ENCODE measurements at regions not wholly inside any gene's neighbourhood (a gene's known extent, or its start where the extent isn't known, plus 50 kb on each side); places are given as distances from the start of the nearest gene placed in this dataset.
"Not testable (repeated sequence)": the region's sequence is repeated elsewhere in the genome, so short reads cannot be mapped to it uniquely, and the experiment has no call there.

DNA sequence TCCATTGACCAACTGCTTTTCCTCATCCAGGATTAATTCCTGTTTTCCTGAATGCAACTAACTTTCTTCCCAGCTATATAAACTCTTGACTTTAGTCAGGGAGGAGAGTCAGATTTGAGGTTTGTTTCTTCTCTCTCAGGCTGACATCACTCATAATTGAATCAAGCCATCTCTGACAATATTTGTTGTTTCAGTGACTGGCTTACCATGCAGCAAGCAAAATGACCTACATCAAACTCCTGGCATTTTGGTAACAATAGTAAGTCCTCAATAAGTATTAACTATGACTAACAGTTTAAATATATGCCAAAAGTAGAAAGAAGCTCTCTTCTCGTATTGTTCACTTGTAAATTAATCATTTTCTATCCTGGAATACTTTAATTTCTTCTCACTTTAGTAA lies 625.7 kb upstream of the KCND2 start:
- DNase-seq: no peak

DNA sequence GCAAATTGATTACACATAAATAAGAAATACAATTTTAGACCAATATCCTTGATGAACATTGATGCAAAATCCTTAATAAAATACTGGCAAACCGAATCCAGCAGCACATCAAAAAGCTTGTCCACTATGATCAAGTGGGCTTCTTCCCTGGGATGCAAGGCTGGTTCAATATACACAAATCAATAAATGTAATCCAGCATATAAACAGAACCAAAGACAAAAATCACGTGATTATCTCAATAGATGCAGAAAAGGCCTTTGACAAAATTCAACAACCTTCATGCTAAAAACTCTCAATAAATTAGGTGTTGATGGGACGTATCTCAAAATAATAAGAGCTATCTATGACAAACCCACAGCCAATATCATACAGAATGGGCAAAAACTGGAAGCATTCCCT lies 624.2 kb upstream of the KCND2 start:
- DNase-seq: not testable (repeated sequence)

DNA sequence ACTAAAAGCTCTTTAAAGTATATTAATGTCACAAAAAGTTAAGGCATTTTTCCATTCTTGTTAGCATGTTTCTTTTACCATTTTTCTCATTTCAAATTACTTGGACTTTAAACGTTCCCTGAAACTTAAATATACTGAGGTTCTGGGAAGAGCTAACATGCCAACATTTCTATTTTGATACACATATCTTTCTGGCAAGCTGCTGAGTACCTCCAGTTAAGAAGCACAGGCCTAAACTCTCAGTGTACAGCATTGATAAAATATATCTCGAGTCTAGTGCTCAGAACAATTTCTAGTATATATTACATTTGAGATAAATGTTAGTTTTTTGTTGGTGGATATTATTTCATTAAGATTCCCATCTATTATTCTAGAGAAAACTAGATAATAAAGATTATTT lies 612.9 kb upstream of the KCND2 start:
- no peak for DNase-seq

DNA sequence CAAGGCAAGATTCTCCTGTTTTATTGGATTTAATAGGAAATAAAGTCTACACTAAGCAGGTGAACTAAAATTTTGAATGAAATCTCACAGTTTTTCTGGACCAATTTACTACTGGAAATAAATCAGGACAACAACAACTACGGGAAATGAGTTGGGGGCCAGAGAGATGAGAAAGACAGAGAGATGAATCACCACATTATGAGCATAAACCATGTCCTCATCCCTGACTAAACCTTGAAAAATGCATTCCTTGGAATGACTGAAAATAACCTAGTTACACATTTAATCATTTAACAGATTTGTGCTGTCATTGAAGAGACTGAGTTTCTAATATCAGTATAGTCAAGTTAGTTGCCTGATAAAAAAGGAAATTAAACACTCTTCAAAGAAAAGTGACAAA lies 608.4 kb upstream of the KCND2 start:
- no peak for DNase-seq

DNA sequence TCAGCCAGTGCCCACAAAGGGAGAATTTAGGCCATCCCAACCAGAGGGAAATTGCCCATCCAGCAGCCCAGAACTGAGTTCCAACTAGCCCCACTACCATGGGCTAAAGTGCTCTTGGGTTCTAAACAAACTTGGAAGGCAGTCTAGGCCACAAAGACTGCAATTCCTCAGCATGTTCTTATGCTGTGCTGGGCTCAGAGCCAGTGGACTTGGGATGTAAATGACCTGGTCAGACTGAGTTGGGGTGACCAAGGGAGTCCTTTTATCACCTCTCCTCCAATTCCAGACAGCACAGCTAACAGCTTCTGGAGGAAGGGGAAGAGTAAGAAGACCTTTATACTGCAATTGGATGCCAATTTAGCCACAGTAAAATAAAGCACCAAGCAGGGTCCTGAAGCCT lies 607.2 kb upstream of the KCND2 start:
- no peak for DNase-seq

DNA sequence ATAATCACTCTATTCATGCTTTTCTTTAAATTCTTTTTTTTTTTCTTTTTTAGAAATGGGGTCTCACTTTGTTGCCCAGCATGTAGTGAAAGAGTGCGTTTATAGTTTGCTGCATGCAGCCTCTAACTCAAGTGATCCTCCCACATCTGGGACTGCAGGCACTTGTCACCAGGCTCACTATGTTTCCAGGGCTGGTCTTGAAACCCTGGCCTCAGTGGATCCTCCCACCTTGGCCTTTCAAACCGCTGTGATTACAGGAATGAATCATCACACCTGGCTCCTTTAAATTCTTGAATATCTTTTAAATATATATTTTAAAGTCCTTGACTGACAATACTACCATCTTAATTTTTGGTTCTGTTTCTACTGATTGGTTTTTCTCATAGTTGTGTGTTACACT lies 591.6 kb upstream of the KCND2 start:
- no peak for DNase-seq

DNA sequence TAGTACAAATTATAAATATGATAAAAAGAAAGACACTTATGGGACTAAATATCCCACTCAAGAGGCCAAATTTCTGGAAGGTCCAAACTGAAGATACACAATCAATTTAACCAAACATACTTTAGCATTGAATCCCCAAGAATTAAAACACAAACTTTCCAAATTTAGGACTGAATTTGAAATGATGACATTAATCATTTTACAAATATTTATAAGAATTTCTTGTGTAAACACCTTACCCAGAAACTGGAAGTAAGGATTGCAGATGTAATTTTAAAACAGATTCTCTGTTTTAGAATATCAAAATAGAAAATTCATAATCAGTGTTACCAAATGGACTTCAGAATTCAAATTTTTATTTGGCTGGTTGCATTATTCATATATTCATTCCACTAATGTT lies 588.2 kb upstream of the KCND2 start:
- DNase-seq: no peak

DNA sequence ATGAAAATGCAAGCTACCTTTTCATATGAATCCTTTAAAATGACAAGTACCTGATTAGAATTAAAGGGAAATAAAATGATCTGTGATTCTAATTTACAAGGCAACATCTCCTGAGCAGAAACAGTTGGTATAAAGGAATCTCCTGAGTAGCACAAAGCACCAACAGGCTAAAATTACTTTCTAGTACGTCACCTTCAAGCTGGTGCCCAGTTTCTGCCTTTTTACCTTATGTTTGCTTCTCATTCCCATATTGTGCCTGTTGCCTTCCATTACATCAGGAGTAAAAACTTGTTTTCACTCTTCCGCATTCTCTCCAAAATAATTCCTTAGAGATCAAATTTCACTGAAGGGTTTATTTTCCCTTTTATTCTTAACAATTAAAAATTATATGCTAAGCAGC lies 587.1 kb upstream of the KCND2 start:
- DNase-seq: no peak

DNA sequence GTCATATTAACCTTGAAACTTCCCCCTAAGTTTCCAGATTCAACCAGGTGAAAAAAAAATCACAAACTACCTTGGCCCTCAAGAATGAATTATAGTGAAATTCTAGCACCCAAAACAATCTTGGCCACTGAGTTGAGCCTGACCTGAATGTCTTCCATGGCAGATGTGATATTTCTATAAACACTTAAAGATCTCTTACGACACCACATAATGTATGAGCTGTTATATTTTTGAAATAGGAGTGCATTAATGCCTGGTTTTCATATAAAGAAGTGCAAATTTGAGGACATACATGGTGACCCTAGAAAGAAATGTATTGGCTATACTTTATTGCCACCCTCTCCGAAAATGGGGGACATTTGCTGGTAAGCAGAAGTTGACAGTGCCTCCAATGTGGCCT lies 584.1 kb upstream of the KCND2 start:
- no peak for DNase-seq

DNA sequence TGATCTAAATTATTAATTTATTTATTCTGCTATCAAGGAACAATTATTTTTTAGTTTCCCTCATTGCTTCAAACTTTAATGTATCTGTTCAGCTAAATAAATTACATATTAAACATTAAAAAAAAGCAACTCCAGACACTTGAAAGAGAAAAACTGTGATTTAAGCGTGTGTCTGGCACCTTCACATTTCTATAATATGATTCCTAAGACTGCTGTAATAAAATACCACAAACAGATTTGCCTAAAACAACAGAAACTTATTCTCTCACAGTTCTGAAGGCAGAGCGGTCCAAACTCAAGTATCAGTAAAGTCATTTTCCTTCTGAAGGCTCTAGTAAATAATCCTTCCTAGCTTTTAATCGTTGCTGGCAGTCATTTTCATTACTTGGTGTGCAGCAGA lies 580.4 kb upstream of the KCND2 start:
- no peak for DNase-seq

DNA sequence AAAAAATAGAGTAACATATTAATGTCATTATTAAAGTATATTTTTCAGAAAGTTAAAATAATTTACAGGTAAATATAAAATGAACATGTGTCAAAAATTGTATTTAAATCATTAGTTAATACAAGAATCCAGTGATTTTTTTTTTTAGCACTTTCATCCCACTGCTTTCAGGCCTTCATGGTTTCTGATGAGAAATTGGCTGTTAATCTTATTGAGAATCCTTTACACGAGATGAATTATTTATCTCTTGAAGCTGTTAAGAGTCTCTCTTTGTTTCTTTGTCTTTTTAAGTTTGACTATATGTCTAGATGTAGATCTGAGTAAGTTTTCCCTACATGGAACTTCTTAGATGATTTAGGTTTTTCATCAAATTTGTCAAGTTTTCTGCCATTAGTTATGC lies 578.5 kb upstream of the KCND2 start:
- DNase-seq: no peak

DNA sequence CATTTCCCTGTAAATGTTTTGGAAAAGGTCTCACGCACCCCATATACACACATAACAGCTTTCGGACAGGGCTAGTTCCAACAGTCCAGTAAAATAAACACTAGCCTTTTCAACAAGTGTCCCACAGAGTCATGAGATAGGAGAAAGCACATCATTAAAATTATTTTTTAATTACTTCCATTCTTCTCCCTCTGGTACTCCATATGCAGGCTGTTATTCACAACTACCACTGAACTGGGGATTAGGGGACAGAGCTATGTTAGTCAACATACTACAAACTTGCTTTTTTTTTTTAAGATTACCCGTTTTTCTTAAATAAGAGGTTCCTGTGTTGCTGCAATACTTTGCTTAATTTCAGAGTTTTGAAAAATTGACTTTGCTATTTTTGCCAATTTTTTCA lies 576.6 kb upstream of the KCND2 start:
- no peak for DNase-seq

DNA sequence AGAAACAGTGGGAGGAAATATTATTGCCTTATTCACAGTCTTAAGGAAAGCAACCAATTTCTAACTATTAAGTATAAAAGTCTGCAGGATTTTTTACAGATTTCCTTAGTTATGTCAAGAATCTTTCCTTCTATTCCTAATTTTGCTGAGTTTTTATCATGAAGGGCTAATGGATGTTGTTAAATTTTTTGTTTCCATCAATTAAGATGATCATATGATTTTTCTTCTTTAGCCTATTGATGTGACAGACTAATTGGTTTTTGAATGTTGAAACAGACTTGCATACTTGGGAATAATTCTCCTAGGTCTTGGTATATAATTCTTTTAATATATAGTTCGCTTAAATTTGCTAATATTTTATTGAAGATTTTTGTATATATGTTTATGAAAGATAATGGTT lies 569.1 kb upstream of the KCND2 start:
- no peak for DNase-seq

DNA sequence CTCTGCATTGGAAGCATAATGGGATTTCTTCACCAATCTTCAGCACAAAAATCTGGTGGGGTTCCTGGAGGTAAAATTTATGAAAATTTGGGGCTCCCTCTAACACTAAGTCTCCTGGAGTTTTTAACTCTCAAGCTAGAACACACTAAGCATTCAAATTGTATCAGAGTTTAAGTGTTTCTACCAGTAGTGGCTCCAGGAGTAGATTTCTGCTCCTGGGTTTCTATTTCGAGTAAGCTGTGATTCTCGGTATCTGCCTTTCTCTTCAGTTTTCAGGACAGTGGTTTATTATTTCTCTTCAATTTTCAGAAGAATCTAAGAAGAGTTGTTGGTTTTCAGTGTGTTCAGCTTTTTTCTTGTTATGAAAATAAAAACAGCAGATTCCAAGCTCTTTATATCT lies 566.4 kb upstream of the KCND2 start:
- no peak for DNase-seq

DNA sequence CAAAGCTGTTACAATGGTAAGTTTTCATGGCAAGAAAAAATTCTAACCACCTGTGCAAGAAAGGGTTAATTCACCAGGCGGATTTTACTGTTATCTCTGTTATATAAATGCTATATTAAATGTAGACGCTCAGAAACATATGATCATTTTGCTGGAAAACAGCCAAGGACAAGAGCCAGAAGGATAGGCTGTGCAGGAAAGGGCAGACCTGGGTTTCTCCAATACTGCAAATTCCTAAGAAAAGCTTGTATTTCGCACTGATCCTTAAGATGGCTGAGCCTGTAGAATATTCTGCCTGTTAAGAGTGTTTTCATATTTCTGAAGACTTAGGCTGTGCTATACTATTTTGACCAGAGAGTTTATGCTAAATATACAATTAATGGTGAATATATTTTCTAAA lies 564.1 kb upstream of the KCND2 start:
- no peak for DNase-seq

DNA sequence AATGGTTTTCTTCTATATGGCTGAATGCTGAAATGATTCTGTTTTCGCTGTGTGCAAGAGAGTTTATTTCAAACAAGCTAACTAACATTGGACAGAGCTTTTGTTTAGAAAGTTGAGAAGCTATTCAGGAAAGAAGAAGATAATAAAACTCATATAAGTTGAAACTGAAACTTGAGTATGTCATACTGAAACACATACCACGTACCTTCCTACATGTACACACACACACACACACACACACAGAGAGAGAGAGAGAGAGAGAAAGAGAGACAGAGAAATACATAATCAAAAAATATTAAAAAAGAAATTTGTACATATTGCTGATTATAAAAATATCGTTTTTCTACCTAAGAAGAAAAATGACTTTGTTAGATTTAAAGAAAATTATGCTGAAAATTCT lies 561.9 kb upstream of the KCND2 start:
- DNase-seq: no peak

DNA sequence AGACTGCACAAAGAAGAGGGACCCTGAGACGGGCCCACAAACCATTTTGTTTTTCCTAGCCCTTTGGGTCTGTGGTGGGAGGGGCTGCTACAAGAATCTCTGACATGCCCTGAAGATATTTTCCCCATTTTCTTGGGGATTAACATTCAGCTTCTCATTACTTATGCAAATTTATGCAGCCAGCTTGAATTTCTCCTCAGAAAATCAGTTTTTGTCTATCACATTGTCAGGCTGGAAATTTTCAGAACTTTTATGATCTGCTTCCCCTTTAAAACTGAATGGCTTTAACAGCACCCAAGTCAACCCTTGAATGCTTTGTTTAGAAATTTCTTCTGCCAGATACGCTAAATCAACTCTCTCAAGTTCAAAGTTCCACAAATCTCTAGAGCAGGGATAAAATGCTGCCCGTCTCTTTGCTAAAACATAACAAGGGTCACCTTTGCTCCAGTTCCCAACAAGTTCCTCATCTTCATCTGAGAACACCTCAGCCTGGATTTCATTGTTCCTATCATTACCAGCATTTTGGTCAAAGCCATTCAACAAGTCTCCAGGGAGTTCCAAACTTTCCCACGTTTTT lies 560.0 kb upstream of the KCND2 start:
- DNase-seq: no peak

DNA sequence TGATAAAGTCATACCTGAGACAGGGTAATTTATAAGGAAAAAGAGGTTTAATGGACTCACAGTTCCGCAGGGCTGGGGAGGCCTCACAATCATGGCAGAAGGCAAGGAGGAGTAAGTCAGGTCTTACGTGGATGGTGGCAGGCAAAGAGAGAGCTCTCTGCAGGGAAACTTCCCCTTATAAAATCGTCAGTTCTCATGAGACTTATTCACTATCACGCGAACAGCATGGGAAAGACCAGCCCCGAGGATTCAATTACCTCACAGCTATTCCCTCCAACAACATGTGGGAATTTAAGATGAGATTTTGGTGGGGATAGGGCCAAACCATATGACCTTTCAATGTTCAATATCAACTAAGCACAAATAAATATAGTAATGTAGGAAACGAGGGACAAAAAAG lies 559.4 kb upstream of the KCND2 start:
- no peak for DNase-seq

DNA sequence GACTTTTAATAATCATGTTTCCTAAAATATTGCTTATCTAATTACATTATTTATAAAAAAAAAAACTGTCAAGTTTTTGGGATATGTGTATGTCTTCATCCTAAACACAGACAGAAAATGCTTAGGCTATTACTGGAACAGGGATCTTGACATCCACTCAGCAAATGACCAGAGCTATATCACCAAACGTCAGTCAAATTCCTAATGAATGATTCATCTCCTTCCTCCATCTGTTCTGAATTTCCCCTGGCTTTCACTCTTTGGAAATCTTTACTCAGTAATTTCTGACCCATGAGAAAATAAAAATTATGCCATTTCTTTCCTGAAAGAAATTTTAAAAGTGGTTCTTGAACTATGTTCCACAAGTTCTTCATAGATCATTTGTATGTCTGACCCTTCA lies 552.4 kb upstream of the KCND2 start:
- DNase-seq: no peak

DNA sequence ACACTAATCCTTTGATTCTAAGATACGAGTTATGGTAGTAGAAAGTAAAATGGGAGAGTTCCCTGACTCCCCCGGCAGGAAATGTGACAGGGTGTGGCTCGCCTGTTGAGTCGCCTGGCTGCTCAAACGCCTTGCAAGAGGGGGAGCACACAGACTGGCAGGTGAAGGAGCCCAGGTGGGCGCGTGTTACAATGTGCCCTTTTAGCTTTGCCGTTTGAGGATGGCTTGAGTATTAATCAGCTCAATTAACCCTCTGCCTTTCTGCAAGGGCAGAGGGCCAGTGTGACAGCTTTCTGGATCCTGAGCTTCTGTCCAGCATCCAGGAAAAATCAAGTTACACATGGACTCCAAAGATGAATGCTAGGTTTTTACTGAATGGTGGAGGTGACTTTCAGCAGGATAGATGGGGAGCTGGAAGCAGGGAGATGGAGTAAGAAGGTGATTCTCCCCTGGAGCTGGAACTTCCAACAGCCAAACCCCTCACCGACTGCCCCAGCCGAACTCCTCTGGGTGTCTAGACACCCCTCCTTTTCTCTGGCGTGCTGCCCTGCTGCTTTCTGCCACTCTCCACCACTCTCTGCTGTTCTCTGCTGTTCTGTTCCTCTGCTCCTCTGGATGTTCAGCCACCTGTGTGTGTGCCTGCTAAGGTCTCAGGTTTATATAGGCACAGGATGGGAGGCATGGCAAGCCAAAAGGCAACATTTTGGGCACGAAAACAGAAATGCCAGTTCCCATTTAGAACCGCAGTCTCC lies 548.8 kb upstream of the KCND2 start:
- no peak for DNase-seq

DNA sequence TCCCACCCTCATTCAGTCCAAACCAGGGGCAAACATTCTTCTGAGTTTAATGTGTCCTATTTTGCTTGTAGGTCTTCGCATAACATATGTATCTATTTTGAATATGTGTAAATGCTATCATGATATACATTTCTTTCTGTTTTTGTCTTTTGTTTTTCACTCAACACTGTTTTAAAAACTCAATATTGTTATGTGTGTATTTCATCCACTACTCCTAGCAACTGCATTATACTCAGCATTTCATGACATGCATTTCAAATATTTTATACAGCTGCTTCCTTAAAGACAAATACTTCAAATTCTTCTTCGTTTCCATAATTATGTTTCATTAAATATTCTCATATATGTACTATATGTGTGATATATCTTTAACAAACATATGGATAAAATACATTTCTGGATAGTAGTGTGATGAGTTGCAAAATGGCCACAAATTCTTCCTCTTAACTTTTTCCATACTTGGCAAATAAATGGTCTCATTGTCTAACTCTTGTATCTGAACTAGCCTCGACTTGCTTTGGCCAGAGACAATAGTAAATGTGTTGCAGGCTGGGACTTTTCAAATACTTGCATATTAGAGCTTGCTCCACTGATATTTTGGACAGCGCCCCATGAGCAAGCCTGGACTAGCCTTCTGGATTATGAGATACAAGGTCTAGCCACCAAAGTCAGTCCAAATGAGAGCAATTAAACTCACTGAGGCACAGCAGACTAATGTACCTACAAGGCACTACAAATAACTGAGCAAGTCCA lies 539.7 kb upstream of the KCND2 start:
- no peak for DNase-seq

DNA sequence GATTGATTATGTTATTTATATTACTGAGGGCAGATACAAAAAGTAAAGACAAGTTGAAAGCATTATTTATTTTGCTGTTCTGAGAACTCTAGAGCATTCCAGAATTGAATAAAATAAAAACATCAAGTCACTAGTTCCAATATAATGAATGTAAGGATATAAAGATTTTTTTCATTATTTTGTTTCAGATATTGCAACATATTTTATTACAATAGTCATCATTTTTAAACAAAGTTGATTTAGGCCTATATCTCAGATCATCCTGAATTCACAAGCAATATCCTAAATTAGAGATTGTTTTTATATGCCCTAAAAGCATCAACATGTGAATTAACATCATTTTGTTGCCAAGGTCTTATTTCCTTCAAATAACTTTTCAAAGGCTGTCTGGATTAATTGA lies 535.6 kb upstream of the KCND2 start:
- DNase-seq: no peak

DNA sequence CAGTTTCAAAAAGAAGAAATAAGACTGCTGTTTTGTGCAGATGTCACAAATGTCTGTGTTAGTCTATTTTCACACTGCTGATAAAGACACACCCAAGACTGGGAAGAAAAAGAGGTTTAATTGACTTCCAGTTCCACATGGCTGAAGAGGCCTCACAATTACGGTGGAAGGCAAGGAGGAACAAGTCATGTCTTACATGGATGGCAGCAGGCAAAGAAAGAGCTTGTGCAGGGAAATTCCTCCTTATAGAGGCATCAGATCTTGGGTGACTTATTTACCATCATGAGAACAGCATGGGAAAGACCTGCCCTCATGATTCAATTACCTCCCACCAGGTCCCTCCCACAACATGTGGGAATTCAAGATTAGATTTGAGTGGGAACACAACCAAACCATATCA lies 527.7 kb upstream of the KCND2 start:
- DNase-seq: not testable (repeated sequence)

DNA sequence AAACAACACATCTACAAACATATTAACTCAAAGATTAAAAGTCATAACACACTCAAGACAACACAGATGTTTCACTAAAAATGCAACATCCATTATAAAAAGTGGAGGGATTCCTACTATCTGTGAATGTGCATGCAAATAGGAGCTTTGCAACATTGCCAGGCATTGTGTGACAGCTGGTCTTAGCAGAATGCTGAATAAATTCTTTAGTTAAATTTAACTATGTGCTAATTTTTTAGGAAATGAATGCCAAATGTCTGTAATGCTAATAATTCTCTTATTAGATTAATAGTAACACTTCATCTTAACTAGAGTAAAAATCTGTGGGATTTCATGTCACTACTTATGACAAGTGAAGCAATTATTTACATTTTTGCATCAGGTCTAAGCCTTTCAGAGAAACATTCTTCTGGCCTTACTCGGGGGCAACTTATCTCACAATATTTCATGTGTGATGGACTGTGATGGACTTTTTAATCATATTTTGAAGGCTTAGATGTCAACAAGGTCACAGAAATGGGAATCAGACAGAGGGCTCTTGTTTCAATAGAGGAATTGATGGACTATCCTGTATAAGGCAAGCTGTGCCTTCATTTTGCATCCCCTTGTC lies 524.6 kb upstream of the KCND2 start:
- DNase-seq: no peak

Data from left hindlimb (tissue), 1 donor.